GM12875 (cell line): ENCODE measurements at regions not wholly inside any gene's neighbourhood (a gene's known extent, or its start where the extent isn't known, plus 50 kb on each side); places are given as distances from the start of the nearest gene placed in this dataset.

ENCODE experiments used
- H3K4me3 ChIP-seq: one replicate; pipeline ENCODE4 v1.5.1; 2011; ENCODE audit warnings: low read depth, low read length, control low read depth
- TF ChIP-seq, protein P1 (sequence below): IDR thresholded peaks from 2 replicates; pipeline ENCODE4 v1.5.1; 2011; ENCODE audit warnings: low read depth, mild to moderate bottlenecking, control low read depth, inconsistent platforms, low read length, moderate library complexity, borderline replicate concordance; ENCODE audit not compliant: insufficient read depth

DNA sequence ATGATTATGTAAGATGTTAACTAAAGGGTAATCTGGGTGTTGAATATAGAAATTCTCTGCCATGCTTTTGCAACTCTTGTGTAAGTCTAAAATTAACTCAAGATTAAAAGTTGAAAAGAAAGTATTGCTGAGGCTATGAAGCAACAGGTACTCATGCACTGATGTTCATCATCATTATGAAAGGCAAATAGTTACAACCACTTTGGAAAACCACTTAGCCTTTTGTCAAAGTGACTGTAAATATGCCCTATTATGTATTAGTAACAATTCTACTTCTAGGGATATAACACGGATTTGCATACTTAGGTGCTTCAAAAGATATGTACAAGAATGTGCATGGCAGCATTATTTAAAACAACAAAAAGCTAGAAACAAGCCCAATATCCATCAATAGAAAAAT lies 227.8 kb upstream of the CXXC4 start:
- H3K4me3 ChIP-seq = no peak overlapping the region
- TF ChIP-seq, protein P1, sequence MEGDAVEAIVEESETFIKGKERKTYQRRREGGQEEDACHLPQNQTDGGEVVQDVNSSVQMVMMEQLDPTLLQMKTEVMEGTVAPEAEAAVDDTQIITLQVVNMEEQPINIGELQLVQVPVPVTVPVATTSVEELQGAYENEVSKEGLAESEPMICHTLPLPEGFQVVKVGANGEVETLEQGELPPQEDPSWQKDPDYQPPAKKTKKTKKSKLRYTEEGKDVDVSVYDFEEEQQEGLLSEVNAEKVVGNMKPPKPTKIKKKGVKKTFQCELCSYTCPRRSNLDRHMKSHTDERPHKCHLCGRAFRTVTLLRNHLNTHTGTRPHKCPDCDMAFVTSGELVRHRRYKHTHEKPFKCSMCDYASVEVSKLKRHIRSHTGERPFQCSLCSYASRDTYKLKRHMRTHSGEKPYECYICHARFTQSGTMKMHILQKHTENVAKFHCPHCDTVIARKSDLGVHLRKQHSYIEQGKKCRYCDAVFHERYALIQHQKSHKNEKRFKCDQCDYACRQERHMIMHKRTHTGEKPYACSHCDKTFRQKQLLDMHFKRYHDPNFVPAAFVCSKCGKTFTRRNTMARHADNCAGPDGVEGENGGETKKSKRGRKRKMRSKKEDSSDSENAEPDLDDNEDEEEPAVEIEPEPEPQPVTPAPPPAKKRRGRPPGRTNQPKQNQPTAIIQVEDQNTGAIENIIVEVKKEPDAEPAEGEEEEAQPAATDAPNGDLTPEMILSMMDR = no peak

DNA sequence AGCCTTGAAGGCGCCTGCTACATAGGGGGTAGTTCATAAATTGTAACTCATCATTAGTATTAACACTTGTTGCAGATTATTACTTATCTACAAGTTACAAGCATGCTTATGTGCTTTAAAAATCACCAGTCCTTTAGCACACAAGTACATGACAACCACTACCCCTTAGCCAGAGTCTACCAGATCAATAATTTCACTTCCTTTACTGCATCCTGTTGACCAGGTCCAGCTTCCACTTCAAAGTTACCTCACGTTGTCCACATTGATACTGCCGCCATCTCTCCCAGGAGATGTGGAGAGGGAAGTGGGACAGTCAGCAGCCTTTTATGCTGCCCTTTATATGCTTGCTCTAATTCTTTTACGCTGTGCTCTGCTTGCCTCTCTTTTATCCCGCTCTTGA lies 231.3 kb upstream of the CXXC4 start:
- no peak overlapping the region for H3K4me3 ChIP-seq
- TF ChIP-seq, protein P1 = no peak

DNA sequence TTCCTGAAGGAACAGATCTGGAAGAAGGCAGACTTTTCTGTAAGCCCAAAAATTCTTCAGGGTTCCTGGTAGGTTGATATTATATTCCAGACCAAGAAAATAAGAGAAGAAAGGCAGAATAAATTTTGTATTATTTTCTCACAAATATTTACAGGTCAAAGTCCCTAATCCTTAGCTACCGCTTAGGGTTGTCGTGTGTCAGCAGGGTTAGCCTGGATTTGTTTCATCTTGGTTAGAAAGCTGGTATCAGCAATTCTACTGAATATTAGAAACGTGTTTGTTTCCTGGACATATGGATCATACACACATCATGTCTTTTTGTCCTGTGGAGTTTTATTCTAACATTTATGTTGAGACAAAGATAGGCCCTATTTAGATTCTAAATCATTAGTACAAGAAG lies 232.9 kb upstream of the CXXC4 start:
- H3K4me3 ChIP-seq = no peak overlapping the region
- TF ChIP-seq, protein P1 = no peak

DNA sequence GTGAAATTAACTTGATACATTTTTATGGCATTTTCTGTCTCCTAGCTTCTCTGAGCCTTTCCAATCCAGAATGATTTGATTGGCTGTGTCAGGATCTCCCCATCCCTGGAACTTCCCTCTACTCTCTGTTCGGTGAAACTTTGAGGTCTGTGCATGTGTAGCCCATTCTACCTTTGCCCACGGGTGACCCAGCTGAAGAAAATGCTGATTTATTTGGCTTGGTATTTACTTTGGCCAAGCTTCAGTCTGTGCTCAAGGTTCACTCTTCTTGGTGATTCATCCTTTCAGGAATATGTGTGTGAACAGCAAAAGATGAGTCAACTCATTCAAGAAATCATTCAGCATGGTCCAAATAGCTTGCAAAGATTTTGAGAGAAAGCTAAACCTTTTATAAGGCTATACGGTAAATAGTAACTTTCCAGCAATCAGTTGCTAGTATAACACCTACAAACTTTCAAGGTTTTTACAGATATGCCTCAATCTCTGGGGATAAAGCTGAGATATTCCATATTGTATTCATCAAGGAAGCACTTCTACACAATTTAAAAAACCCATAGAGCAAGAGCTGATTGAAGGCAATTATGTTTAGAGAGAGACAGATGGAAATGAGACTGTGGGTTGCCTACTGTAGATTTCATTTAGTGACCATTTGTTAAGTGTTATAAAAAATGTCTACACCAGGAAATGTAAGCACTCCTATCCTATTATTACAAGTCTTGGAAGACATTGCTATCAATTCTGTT lies 233.9 kb upstream of the CXXC4 start:
- H3K4me3 ChIP-seq = no peak overlapping the region

DNA sequence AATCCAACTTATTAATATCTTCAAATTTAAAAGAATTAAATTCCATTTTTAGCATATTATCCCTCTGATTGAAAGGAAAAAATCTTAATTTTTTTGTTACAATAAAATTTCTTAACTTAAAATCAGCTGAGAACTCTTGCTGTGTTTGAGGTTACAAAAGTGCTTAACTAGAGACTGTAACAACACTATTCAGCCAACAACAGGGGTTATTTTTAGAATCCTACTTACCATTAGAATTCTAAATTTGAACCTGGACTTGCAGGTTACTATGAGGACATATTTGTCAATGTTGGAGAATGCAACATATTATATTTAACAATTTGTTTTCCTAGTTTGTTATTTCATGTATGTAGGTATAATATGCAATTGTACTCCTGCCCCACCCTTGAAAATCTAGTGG lies 238.1 kb upstream of the CXXC4 start:
- TF ChIP-seq, protein P1 = no peak
- no peak overlapping the region for H3K4me3 ChIP-seq

More for the DNA sequence above, 233.9 kb upstream of the CXXC4 start:
- TF ChIP-seq, protein P1 = no peak

DNA sequence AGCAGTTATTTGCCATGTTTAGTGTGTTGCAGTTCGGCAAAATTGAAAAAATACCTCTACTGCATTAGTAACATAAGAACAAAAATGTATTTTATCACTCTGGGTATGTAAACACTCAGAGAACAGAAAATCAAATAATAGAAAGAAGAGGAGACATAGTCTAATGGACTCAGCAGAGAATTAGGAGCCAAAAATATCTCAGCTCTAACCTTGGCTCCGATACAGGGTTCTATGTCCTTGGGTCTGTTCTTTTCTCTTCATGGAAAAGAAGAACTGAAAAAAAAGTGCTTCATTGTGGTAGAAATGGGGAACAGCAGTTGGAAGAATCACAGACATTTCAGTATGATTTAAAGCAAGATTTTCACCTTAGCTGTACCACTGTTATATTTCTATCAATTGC lies 240.5 kb upstream of the CXXC4 start:
- no peak overlapping the region for H3K4me3 ChIP-seq
- TF ChIP-seq, protein P1 = no peak

DNA sequence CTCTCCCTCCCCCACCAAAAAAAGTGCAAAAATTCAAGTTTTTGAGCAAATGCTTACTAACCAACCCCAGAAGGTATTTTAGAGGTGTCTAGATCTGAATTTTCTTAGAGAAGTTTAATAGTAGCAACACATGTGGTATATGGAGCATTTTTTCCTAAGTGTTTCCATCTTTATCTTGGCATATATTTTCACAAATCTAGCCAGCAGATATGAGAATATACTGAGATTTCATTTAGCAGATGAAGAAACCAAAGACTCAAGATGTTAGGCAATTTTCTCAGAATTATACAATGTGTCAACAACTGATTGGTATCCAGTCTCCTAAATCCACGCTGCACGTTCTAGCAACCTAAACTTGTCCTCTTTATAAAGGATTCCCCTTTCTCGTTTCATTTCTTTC lies 245.5 kb upstream of the CXXC4 start:
- TF ChIP-seq, protein P1 = no peak
- no peak overlapping the region for H3K4me3 ChIP-seq
